ENCODE measurements at regions not wholly inside any gene's neighbourhood (a gene's known extent, or its start where the extent isn't known, plus 50 kb on each side); places are given as distances from the start of the nearest gene placed in this dataset.

GRCh38 chr4:16297003-16297402 lies 70.7 kb upstream of the TAPT1 start:
- Histone ChIP-seq H2BK15ac (ENCODE audit: low read depth, poor library complexity, severe bottlenecking) (no peak overlapping the region), H2BK120ac (ENCODE audit: low read depth, low read length) (no peak overlapping the region), H2BK5ac (ENCODE audit: low read depth, low read length, poor library complexity, severe bottlenecking) (no peak overlapping the region), H3K27ac (ENCODE audit: low read length, poor library complexity, severe bottlenecking) (no peak overlapping the region), H3K9ac (ENCODE audit: low read length) (no peak overlapping the region), H3K9me3 (ENCODE audit: control insufficient read depth, low read length) (peaks cover 8% of the 10 kb centered on the region), H4K8ac (ENCODE audit: low read length) (no peak overlapping the region), H3K14ac (ENCODE audit: low read length in 2 of 2) (no peak overlapping the region), H4K91ac (ENCODE audit: low read length) (no peak overlapping the region), H3K23ac (ENCODE audit: low read length in 2 of 2) (no peak overlapping the region), H3K27me3 (ENCODE audit: control insufficient read depth in 1 of 2, insufficient read depth in 1 of 2, low read length in 2 of 2) (no peaks in the 10 kb centered on the region), H3K4ac (ENCODE audit: low read depth in 1 of 2, low read length in 2 of 2) (no peak overlapping the region), H3K18ac (ENCODE audit: low read depth in 1 of 2, low read length in 2 of 2) (no peak overlapping the region), H2AFZ (ENCODE audit: low read depth, low read length) (no peak overlapping the region), H3K4me2 (ENCODE audit: low read length, poor library complexity, severe bottlenecking) (no peak overlapping the region), H3K4me1 (ENCODE audit: control insufficient read depth, insufficient read depth, low read depth, low read length) (no peaks in the 10 kb centered on the region), H3K79me1 (replicated peaks; ENCODE audit: low read length, poor library complexity, severe bottlenecking) (no peaks in the 10 kb centered on the region), H3K36me3 (ENCODE audit: control insufficient read depth in 1 of 2, insufficient read depth in 2 of 2, low read depth in 1 of 2, low read length in 2 of 2) (no peaks in the 10 kb centered on the region), H2AK5ac (ENCODE audit: low read length, severe bottlenecking) (no peak overlapping the region), H2BK12ac (ENCODE audit: low read length in 2 of 2) (no peak overlapping the region), H3K4me3 (ENCODE audit: insufficient read depth in 1 of 2, low read depth in 1 of 2, low read length in 2 of 2) (no peak overlapping the region)
- DNase-seq = peak; percentile 8
- WGBS = 64% methylated on average over 1 of the region's 1 CpG

DNA sequence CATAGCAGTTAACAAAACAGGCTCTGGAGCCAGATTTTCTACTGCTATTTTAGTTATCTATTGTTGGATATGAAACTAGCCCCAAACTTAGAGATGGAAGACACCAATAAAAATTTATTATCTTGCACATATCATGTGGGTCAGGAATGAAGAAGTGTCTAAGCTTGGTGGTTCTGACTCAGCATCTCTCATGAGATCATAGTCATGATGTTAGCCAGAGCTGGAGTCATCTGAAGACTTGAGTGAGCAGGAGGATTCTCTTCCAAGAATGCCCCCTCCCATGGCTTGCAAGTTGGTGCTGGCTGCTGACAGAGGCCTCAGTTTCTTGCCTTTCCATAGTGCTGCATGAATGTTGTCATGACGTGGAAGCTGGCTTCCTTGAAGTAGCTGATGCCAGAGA lies 68.2 kb upstream of the TAPT1 start:
- no peak overlapping the region for H2AFZ ChIP-seq (ENCODE audit: low read depth, low read length)
- H4K91ac ChIP-seq (ENCODE audit: low read length) = no peak overlapping the region
- H3K18ac ChIP-seq (ENCODE audit: low read depth in 1 of 2, low read length in 2 of 2) = no peak overlapping the region
- H3K27me3 ChIP-seq (ENCODE audit: control insufficient read depth in 1 of 2, insufficient read depth in 1 of 2, low read length in 2 of 2) = no peaks in the 10 kb centered on the region
- no peak overlapping the region for H3K4me3 ChIP-seq (ENCODE audit: insufficient read depth in 1 of 2, low read depth in 1 of 2, low read length in 2 of 2)
- no peaks in the 10 kb centered on the region for H3K36me3 ChIP-seq (ENCODE audit: control insufficient read depth in 1 of 2, insufficient read depth in 2 of 2, low read depth in 1 of 2, low read length in 2 of 2)
- H4K8ac ChIP-seq (ENCODE audit: low read length) = no peak overlapping the region
- H3K27ac ChIP-seq (ENCODE audit: low read length, poor library complexity, severe bottlenecking) = no peak overlapping the region
- peaks cover 8% of the 10 kb centered on the region for H3K9me3 ChIP-seq (ENCODE audit: control insufficient read depth, low read length)
- H2BK15ac ChIP-seq (ENCODE audit: low read depth, poor library complexity, severe bottlenecking) = no peak overlapping the region
- H3K14ac ChIP-seq (ENCODE audit: low read length in 2 of 2) = no peak overlapping the region
- H3K79me1 ChIP-seq (replicated peaks; ENCODE audit: low read length, poor library complexity, severe bottlenecking) = no peaks in the 10 kb centered on the region
- DNase-seq = peak; percentile 29
- 100% methylated on average over 1 of the region's 1 CpG for WGBS
- H3K4me1 ChIP-seq (ENCODE audit: control insufficient read depth, insufficient read depth, low read depth, low read length) = no peaks in the 10 kb centered on the region
- H2AK5ac ChIP-seq (ENCODE audit: low read length, severe bottlenecking) = no peak overlapping the region
- no peak overlapping the region for H2BK5ac ChIP-seq (ENCODE audit: low read depth, low read length, poor library complexity, severe bottlenecking)
- no peak overlapping the region for H2BK12ac ChIP-seq (ENCODE audit: low read length in 2 of 2)
- H3K23ac ChIP-seq (ENCODE audit: low read length in 2 of 2) = no peak overlapping the region
- no peak overlapping the region for H3K9ac ChIP-seq (ENCODE audit: low read length)
- no peak overlapping the region for H2BK120ac ChIP-seq (ENCODE audit: low read depth, low read length)
- H3K4ac ChIP-seq (ENCODE audit: low read depth in 1 of 2, low read length in 2 of 2) = no peak overlapping the region
- H3K4me2 ChIP-seq (ENCODE audit: low read length, poor library complexity, severe bottlenecking) = no peak overlapping the region

DNA sequence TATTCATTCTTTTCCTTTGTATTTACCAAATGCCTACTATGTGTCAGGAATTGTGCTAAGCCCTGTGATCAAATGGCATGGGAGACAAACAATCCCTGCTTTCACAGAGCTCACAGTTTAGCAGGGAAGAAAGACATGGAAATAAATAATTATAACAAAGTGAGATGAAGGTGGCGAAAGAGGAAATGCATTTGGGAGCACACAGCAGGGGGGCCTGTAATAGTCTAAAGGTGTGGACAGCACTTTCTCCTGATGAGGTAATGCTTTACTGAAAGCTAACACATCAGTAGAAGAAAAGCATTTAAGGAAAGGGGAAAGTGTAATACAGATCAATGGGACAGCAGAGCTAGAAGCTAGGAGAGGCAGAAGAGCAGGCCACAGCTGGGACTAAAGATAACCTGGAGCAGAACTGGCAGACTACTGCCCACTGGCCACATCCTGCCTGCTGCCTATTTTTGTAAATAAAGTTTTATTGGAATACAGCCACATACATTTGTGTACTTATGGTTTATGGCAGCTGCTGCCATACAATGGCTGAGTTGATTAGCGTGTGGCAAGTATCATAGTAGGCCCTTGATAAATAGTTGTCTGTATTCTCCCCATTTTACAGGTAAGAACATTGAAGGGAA lies 67.1 kb upstream of the TAPT1 start:
- WGBS = 96% methylated on average over 2 of the region's 2 CpGs

DNA sequence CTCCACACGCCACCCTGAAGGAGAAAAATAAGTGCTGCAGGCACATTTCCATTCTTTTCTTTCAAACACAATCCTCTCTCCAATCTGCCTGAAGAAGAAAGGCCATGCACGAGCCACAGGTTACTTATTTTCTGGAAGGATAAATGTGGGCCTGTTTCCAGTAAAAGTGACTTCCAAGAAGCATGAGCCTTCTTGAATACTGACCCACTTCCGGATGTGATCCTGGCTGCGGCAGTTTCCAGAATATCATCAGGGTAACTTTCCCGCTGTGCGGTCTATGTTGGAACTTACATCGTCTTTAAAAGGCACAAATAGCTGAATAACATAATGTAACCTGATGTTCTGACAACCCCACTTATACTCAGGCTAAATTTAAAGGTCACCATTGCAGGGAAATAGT lies 66.3 kb upstream of the TAPT1 start:
- Histone ChIP-seq H3K27ac (ENCODE audit: low read length, poor library complexity, severe bottlenecking) (no peak overlapping the region), H3K4ac (ENCODE audit: low read depth in 1 of 2, low read length in 2 of 2) (no peak overlapping the region), H2BK15ac (ENCODE audit: low read depth, poor library complexity, severe bottlenecking) (no peak overlapping the region), H4K8ac (ENCODE audit: low read length) (no peak overlapping the region), H3K4me1 (ENCODE audit: control insufficient read depth, insufficient read depth, low read depth, low read length) (no peaks in the 10 kb centered on the region), H3K36me3 (ENCODE audit: control insufficient read depth in 1 of 2, insufficient read depth in 2 of 2, low read depth in 1 of 2, low read length in 2 of 2) (no peaks in the 10 kb centered on the region), H2BK12ac (ENCODE audit: low read length in 2 of 2) (no peak overlapping the region), H3K27me3 (ENCODE audit: control insufficient read depth in 1 of 2, insufficient read depth in 1 of 2, low read length in 2 of 2) (no peaks in the 10 kb centered on the region), H2BK120ac (ENCODE audit: low read depth, low read length) (no peak overlapping the region), H4K91ac (ENCODE audit: low read length) (no peak overlapping the region), H2AFZ (ENCODE audit: low read depth, low read length) (no peak overlapping the region), H3K4me3 (ENCODE audit: insufficient read depth in 1 of 2, low read depth in 1 of 2, low read length in 2 of 2) (no peak overlapping the region), H3K79me1 (replicated peaks; ENCODE audit: low read length, poor library complexity, severe bottlenecking) (no peaks in the 10 kb centered on the region), H3K18ac (ENCODE audit: low read depth in 1 of 2, low read length in 2 of 2) (no peak overlapping the region), H3K4me2 (ENCODE audit: low read length, poor library complexity, severe bottlenecking) (no peak overlapping the region), H3K23ac (ENCODE audit: low read length in 2 of 2) (no peak overlapping the region), H3K9ac (ENCODE audit: low read length) (no peak overlapping the region), H2BK5ac (ENCODE audit: low read depth, low read length, poor library complexity, severe bottlenecking) (no peak overlapping the region), H2AK5ac (ENCODE audit: low read length, severe bottlenecking) (no peak overlapping the region), H3K14ac (ENCODE audit: low read length in 2 of 2) (no peak overlapping the region), H3K9me3 (ENCODE audit: control insufficient read depth, low read length) (peaks cover 7% of the 10 kb centered on the region)
- DNase-seq = no peak
- WGBS = 95% methylated on average over 7 of the region's 7 CpGs

More for the DNA sequence above, 67.1 kb upstream of the TAPT1 start:
- Histone ChIP-seq H2AFZ (ENCODE audit: low read depth, low read length) (no peak overlapping the region), H3K9me3 (ENCODE audit: control insufficient read depth, low read length) (peaks cover 8% of the 10 kb centered on the region), H3K9ac (ENCODE audit: low read length) (no peak overlapping the region), H3K14ac (ENCODE audit: low read length in 2 of 2) (no peak overlapping the region), H2AK5ac (ENCODE audit: low read length, severe bottlenecking) (no peak overlapping the region), H2BK120ac (ENCODE audit: low read depth, low read length) (no peak overlapping the region), H2BK15ac (ENCODE audit: low read depth, poor library complexity, severe bottlenecking) (no peak overlapping the region), H3K23ac (ENCODE audit: low read length in 2 of 2) (no peak overlapping the region), H3K4me2 (ENCODE audit: low read length, poor library complexity, severe bottlenecking) (no peak overlapping the region), H3K36me3 (ENCODE audit: control insufficient read depth in 1 of 2, insufficient read depth in 2 of 2, low read depth in 1 of 2, low read length in 2 of 2) (no peaks in the 10 kb centered on the region), H3K27ac (ENCODE audit: low read length, poor library complexity, severe bottlenecking) (no peak overlapping the region), H2BK12ac (ENCODE audit: low read length in 2 of 2) (no peak overlapping the region), H3K4me1 (ENCODE audit: control insufficient read depth, insufficient read depth, low read depth, low read length) (no peaks in the 10 kb centered on the region), H3K18ac (ENCODE audit: low read depth in 1 of 2, low read length in 2 of 2) (no peak overlapping the region), H4K8ac (ENCODE audit: low read length) (no peak overlapping the region), H3K27me3 (ENCODE audit: control insufficient read depth in 1 of 2, insufficient read depth in 1 of 2, low read length in 2 of 2) (no peaks in the 10 kb centered on the region), H3K4ac (ENCODE audit: low read depth in 1 of 2, low read length in 2 of 2) (no peak overlapping the region), H2BK5ac (ENCODE audit: low read depth, low read length, poor library complexity, severe bottlenecking) (no peak overlapping the region), H4K91ac (ENCODE audit: low read length) (no peak overlapping the region), H3K4me3 (ENCODE audit: insufficient read depth in 1 of 2, low read depth in 1 of 2, low read length in 2 of 2) (no peak overlapping the region), H3K79me1 (replicated peaks; ENCODE audit: low read length, poor library complexity, severe bottlenecking) (no peaks in the 10 kb centered on the region)
- DNase-seq = no peak
